Trophoblast cell (in vitro differentiated cells and primary cell): ENCODE measurements at regions not wholly inside any gene's neighbourhood (a gene's known extent, or its start where the extent isn't known, plus 50 kb on each side); places are given as distances from the start of the nearest gene placed in this dataset.

ENCODE experiments used
- DNase-seq, 2 donors: peaks; one replicate each; pipeline ENCODE4 v3.0.0-alpha.2; 2016
- H2AFZ ChIP-seq: 2 replicates; pipeline ENCODE4 v1.6.1; 2013; ENCODE audit warnings: low read length, moderate library complexity, mild to moderate bottlenecking; ENCODE audit not compliant: insufficient read depth, poor library complexity
- H2AK5ac ChIP-seq: 2 replicates; pipeline ENCODE4 v1.6.1; 2013; ENCODE audit warnings: mild to moderate bottlenecking, low read length
- H2BK120ac ChIP-seq: 2 replicates; pipeline ENCODE4 v1.6.1; 2013; ENCODE audit warnings: low read length, mild to moderate bottlenecking, moderate library complexity; ENCODE audit not compliant: insufficient read depth, poor library complexity
- H2BK12ac ChIP-seq: 2 replicates; pipeline ENCODE4 v1.6.1; 2013; ENCODE audit warnings: mild to moderate bottlenecking, low read length, moderate library complexity
- H2BK5ac ChIP-seq: 2 replicates; pipeline ENCODE4 v1.6.1; 2013; ENCODE audit warnings: low read length, low read depth, moderate library complexity, mild to moderate bottlenecking; ENCODE audit not compliant: poor library complexity
- H3K14ac ChIP-seq: 2 replicates; pipeline ENCODE4 v1.6.1; 2013; ENCODE audit warnings: mild to moderate bottlenecking, low read length
- H3K18ac ChIP-seq: 2 replicates; pipeline ENCODE4 v1.6.1; 2013; ENCODE audit warnings: mild to moderate bottlenecking, low read length
- H3K23ac ChIP-seq: 2 replicates; pipeline ENCODE4 v1.6.1; 2013; ENCODE audit warnings: low read length
- H3K27ac ChIP-seq: 2 replicates; pipeline ENCODE4 v1.5.1; 2013; ENCODE audit warnings: low read depth, mild to moderate bottlenecking, inconsistent platforms, low read length, moderate library complexity
- H3K27me3 ChIP-seq: 2 replicates; pipeline ENCODE4 v1.6.1; 2013; ENCODE audit warnings: inconsistent platforms, mild to moderate bottlenecking, low read length, moderate library complexity; ENCODE audit not compliant: insufficient read depth
- H3K36me3 ChIP-seq, 2 experiments: 1 replicate in 1 of 2; 2 replicates in 1 of 2; pipeline ENCODE4 v1.6.1; 2013; ENCODE audit warnings: low read length in 2 of 2, mild to moderate bottlenecking in 2 of 2, moderate library complexity in 1 of 2; ENCODE audit not compliant: insufficient read depth in 2 of 2, control insufficient read depth in 1 of 2
- H3K4ac ChIP-seq: 2 replicates; pipeline ENCODE4 v1.6.1; 2013; ENCODE audit warnings: low read depth, mild to moderate bottlenecking, low read length, moderate library complexity
- H3K4me1 ChIP-seq, 2 experiments: 1 replicate in 1 of 2; 2 replicates in 1 of 2; pipeline ENCODE4 v1.6.1; 2013; ENCODE audit warnings: low read length in 2 of 2, mild to moderate bottlenecking in 2 of 2, moderate library complexity in 1 of 2; ENCODE audit not compliant: insufficient read depth in 2 of 2, control insufficient read depth in 1 of 2
- H3K4me2 ChIP-seq: 2 replicates; pipeline ENCODE4 v1.6.1; 2013; ENCODE audit warnings: inconsistent platforms, mild to moderate bottlenecking, low read length, moderate library complexity
- H3K4me3 ChIP-seq: 2 replicates; pipeline ENCODE4 v1.5.1; 2013; ENCODE audit warnings: mild to moderate bottlenecking, low read depth, low read length, inconsistent platforms
- H3K79me1 ChIP-seq: one replicate; pipeline ENCODE4 v1.6.1; 2013; ENCODE audit warnings: low read length
- H3K79me2 ChIP-seq: 2 replicates; pipeline ENCODE4 v1.6.1; 2013; ENCODE audit warnings: low read length, mild to moderate bottlenecking; ENCODE audit not compliant: control insufficient read depth, insufficient read depth, poor library complexity
- H3K9ac ChIP-seq: 2 replicates; pipeline ENCODE4 v1.6.1; 2013; ENCODE audit warnings: mild to moderate bottlenecking, low read length
- H3K9me3 ChIP-seq: 2 replicates; pipeline ENCODE4 v1.6.1; 2013; ENCODE audit warnings: low read depth, mild to moderate bottlenecking, control low read depth, inconsistent platforms, low read length; ENCODE audit not compliant: insufficient read depth
- H4K12ac ChIP-seq: 2 replicates; pipeline ENCODE4 v1.6.1; 2013; ENCODE audit warnings: low read depth, mild to moderate bottlenecking, low read length, moderate library complexity
- H4K8ac ChIP-seq: 2 replicates; pipeline ENCODE4 v1.6.1; 2013; ENCODE audit warnings: low read depth, mild to moderate bottlenecking, low read length, moderate library complexity
- H4K91ac ChIP-seq: one replicate; pipeline ENCODE4 v1.6.1; 2013; ENCODE audit warnings: low read depth, mild to moderate bottlenecking, low read length, moderate library complexity
- WGBS: extraction: QIAGEN DNeasy Blood & Tissue Kit; methylation state at CpG from one replicate; pipeline ENCODE4 v1.1.7; 2013; ENCODE audit warnings: missing lambda C conversion rate; ENCODE audit not compliant: insufficient read length, insufficient coverage; ENCODE audit errors: extremely low coverage; 5-methylcytosine and 5-hydroxymethylcytosine counted together

DNA sequence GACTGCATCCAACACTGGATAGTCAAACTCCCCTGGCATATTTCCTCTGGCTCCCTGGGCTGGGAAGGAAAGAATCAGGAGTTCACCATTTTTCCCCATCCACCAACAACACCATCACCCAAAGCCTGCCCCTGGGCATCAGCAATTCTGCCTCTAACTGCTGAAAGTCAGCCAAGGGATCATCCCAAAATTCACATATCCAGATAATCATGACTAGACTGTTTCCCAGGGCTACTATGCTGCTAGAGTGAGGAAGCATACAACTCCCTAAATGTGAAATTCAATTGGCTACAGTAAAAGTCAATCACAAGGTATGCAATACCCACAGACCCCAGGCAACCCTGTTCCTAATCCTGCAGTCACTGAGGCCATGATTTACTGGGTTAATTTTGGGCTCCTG lies 230.6 kb downstream of the C16orf95 start:
- Histone ChIP-seq H3K23ac (no peak overlapping the region), H3K9me3 (no peaks in the 10 kb centered on the region), H4K91ac (no peak overlapping the region), H3K36me3 (no peaks in the 10 kb centered on the region), H3K9ac (no peak overlapping the region), H3K4ac (no peak overlapping the region), H3K27me3 (peaks cover 2% of the 10 kb centered on the region), H2BK12ac (no peak overlapping the region), H3K4me2 (no peak overlapping the region), H4K8ac (no peak overlapping the region), H3K14ac (no peak overlapping the region), H3K79me2 (no peaks in the 10 kb centered on the region), H3K4me3 (no peak overlapping the region), H2BK5ac (no peak overlapping the region), H3K27ac (no peak overlapping the region), H2AK5ac (no peak overlapping the region), H3K18ac (no peak overlapping the region), H2BK120ac (no peak overlapping the region), H3K4me1 (no peaks in the 10 kb centered on the region), H4K12ac (no peak overlapping the region), H2AFZ (no peak overlapping the region), H3K79me1 (no peaks in the 10 kb centered on the region)
- no peak for DNase-seq

- Histone ChIP-seq H4K91ac (no peak overlapping the region), H3K9ac (no peak overlapping the region), H3K4me3 (no peak overlapping the region), H3K4ac (no peak overlapping the region), H3K18ac (no peak overlapping the region), H3K36me3 (no peaks in the 10 kb centered on the region), H3K23ac (no peak overlapping the region), H3K79me1 (no peaks in the 10 kb centered on the region), H3K27me3 (no peaks in the 10 kb centered on the region), H4K8ac (no peak overlapping the region), H3K27ac (no peak overlapping the region), H2BK5ac (no peak overlapping the region), H3K79me2 (no peaks in the 10 kb centered on the region), H2AK5ac (no peak overlapping the region), H3K4me2 (no peak overlapping the region), H2AFZ (no peak overlapping the region), H2BK120ac (no peak overlapping the region), H4K12ac (no peak overlapping the region), H2BK12ac (no peak overlapping the region), H3K4me1 (no peaks in the 10 kb centered on the region), H3K9me3 (no peaks in the 10 kb centered on the region), H3K14ac (no peak overlapping the region)
- WGBS = no CpG with 5 or more reads among the region's 5 CpGs
- DNase-seq = no peak
Observed at GRCh38 chr16:87092958-87093357, 224.2 kb downstream of the C16orf95 start.

GRCh38 chr16:87093804-87094555 lies 223.2 kb downstream of the C16orf95 start:
- Histone ChIP-seq H3K9me3 (no peaks in the 10 kb centered on the region), H3K79me1 (no peaks in the 10 kb centered on the region), H3K79me2 (no peaks in the 10 kb centered on the region), H2AK5ac (no peak overlapping the region), H3K18ac (no peak overlapping the region), H3K4me2 (no peak overlapping the region), H2BK5ac (no peak overlapping the region), H3K23ac (no peak overlapping the region), H3K9ac (no peak overlapping the region), H4K8ac (no peak overlapping the region), H3K14ac (no peak overlapping the region), H4K91ac (no peak overlapping the region), H2AFZ (no peak overlapping the region), H2BK12ac (no peak overlapping the region), H3K4me1 (no peaks in the 10 kb centered on the region), H4K12ac (no peak overlapping the region), H3K27ac (no peak overlapping the region), H3K4me3 (no peak overlapping the region), H3K36me3 (no peaks in the 10 kb centered on the region), H3K27me3 (no peaks in the 10 kb centered on the region), H2BK120ac (no peak overlapping the region), H3K4ac (no peak overlapping the region)
- no peak for DNase-seq
- WGBS = no CpG with 5 or more reads among the region's 18 CpGs

GRCh38 chr16:87094556-87094865 lies 222.7 kb downstream of the C16orf95 start:
- Histone ChIP-seq H3K27ac (no peak overlapping the region), H3K36me3 (no peaks in the 10 kb centered on the region), H3K79me2 (no peaks in the 10 kb centered on the region), H4K8ac (no peak overlapping the region), H2AFZ (no peak overlapping the region), H3K79me1 (no peaks in the 10 kb centered on the region), H4K12ac (no peak overlapping the region), H2AK5ac (no peak overlapping the region), H3K9ac (no peak overlapping the region), H3K4me3 (no peak overlapping the region), H3K4ac (no peak overlapping the region), H4K91ac (no peak overlapping the region), H3K4me1 (peaks cover 0 to 3% of the 10 kb centered on the region in 2 experiments), H3K9me3 (no peaks in the 10 kb centered on the region), H2BK12ac (no peak overlapping the region), H2BK5ac (no peak overlapping the region), H3K23ac (no peak overlapping the region), H2BK120ac (no peak overlapping the region), H3K4me2 (no peak overlapping the region), H3K14ac (no peak overlapping the region), H3K27me3 (no peaks in the 10 kb centered on the region), H3K18ac (no peak overlapping the region)
- WGBS = no CpG with 5 or more reads among the region's 5 CpGs
- DNase-seq = no peak
